ENCODE measurements at regions not wholly inside any gene's neighbourhood (a gene's known extent, or its start where the extent isn't known, plus 50 kb on each side); places are given as distances from the start of the nearest gene placed in this dataset.

- no peak overlapping the region for H3K4me2 ChIP-seq
- peaks cover 3% of the 10 kb centered on the region for H3K36me3 Mint-ChIP-seq
- H3K4me3 Mint-ChIP-seq, result no peak overlapping the region
- H4K20me1 ChIP-seq (ENCODE audit: low read depth), result no peaks in the 10 kb centered on the region
- H3K4me1 Mint-ChIP-seq, result no peaks in the 10 kb centered on the region
- H3F3A ChIP-seq (ENCODE audit: low read depth), result no peaks in the 10 kb centered on the region
- no peaks in the 10 kb centered on the region for H3K36me3 ChIP-seq
- H3K9me3 Mint-ChIP-seq, result peaks cover 4% of the 10 kb centered on the region
- TF ChIP-seq EZH2 (IDR thresholded peaks at IDR 0.05) (no peak), EZH2phosphoT487 (IDR thresholded peaks at IDR 0.05) (no peak)
- TF ChIP-seq, protein P1, sequence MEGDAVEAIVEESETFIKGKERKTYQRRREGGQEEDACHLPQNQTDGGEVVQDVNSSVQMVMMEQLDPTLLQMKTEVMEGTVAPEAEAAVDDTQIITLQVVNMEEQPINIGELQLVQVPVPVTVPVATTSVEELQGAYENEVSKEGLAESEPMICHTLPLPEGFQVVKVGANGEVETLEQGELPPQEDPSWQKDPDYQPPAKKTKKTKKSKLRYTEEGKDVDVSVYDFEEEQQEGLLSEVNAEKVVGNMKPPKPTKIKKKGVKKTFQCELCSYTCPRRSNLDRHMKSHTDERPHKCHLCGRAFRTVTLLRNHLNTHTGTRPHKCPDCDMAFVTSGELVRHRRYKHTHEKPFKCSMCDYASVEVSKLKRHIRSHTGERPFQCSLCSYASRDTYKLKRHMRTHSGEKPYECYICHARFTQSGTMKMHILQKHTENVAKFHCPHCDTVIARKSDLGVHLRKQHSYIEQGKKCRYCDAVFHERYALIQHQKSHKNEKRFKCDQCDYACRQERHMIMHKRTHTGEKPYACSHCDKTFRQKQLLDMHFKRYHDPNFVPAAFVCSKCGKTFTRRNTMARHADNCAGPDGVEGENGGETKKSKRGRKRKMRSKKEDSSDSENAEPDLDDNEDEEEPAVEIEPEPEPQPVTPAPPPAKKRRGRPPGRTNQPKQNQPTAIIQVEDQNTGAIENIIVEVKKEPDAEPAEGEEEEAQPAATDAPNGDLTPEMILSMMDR (IDR thresholded peaks at IDR 0.05), result no peak
- no peak overlapping the region for H3K27ac Mint-ChIP-seq
- no peak for DNase-seq (ENCODE audit: low spot score)
- H3K27ac ChIP-seq, result no peak overlapping the region
- no peaks in the 10 kb centered on the region for H3K27me3 ChIP-seq
- H3K27me3 Mint-ChIP-seq (ENCODE audit: insufficient read depth, low read depth), result peaks cover 2% of the 10 kb centered on the region
- no peaks in the 10 kb centered on the region for H3K4me1 ChIP-seq
- no peaks in the 10 kb centered on the region for H3K79me2 ChIP-seq (ENCODE audit: low read depth)
- H3K4me3 ChIP-seq, result no peak overlapping the region
- H3K9ac ChIP-seq, result no peak overlapping the region
- H3K9me3 ChIP-seq (ENCODE audit: low read depth), result no peaks in the 10 kb centered on the region
- H2AFZ ChIP-seq (replicated peaks), result no peak overlapping the region
Measured at GRCh38 chr2:4832642-4833041, 859.5 kb upstream of the SOX11 start.

GRCh38 chr2:4838626-4839025 lies 853.6 kb upstream of the SOX11 start:
- H3K27ac ChIP-seq, result no peak overlapping the region
- TF ChIP-seq, protein P1 (IDR thresholded peaks at IDR 0.05), result no peak
- TF ChIP-seq EZH2 (IDR thresholded peaks at IDR 0.05) (no peak), EZH2phosphoT487 (IDR thresholded peaks at IDR 0.05) (no peak)
- Mint-ChIP-seq H3K27me3 (ENCODE audit: insufficient read depth, low read depth) (peaks cover 4% of the 10 kb centered on the region), H3K9me3 (peaks cover 4% of the 10 kb centered on the region), H3K36me3 (peaks cover 3% of the 10 kb centered on the region), H3K4me3 (no peak overlapping the region), H3K27ac (no peak overlapping the region), H3K4me1 (peaks cover 2% of the 10 kb centered on the region)
- H3K9ac ChIP-seq, result no peak overlapping the region
- H3K4me2 ChIP-seq, result no peak overlapping the region
- DNase-seq (ENCODE audit: low spot score), result no peak
- H3K4me1 ChIP-seq, result no peaks in the 10 kb centered on the region
- no peaks in the 10 kb centered on the region for H3K79me2 ChIP-seq (ENCODE audit: low read depth)
- no peaks in the 10 kb centered on the region for H4K20me1 ChIP-seq (ENCODE audit: low read depth)
- no peaks in the 10 kb centered on the region for H3K9me3 ChIP-seq (ENCODE audit: low read depth)
- no peaks in the 10 kb centered on the region for H3K27me3 ChIP-seq
- no peak overlapping the region for H3K4me3 ChIP-seq
- H3K36me3 ChIP-seq, result no peaks in the 10 kb centered on the region
- H3F3A ChIP-seq (ENCODE audit: low read depth), result no peaks in the 10 kb centered on the region
- no peak overlapping the region for H2AFZ ChIP-seq (replicated peaks)

- Histone ChIP-seq H3K4me3 (no peak overlapping the region), H3K4me2 (no peak overlapping the region), H3K9me3 (ENCODE audit: low read depth) (no peaks in the 10 kb centered on the region), H3K79me2 (ENCODE audit: low read depth) (no peaks in the 10 kb centered on the region), H3K27me3 (no peaks in the 10 kb centered on the region), H2AFZ (replicated peaks) (no peak overlapping the region), H3K27ac (no peak overlapping the region), H3K9ac (no peak overlapping the region), H4K20me1 (ENCODE audit: low read depth) (no peaks in the 10 kb centered on the region), H3K36me3 (no peaks in the 10 kb centered on the region), H3K4me1 (no peaks in the 10 kb centered on the region), H3F3A (ENCODE audit: low read depth) (no peaks in the 10 kb centered on the region)
- peaks cover 4% of the 10 kb centered on the region for H3K27me3 Mint-ChIP-seq (ENCODE audit: insufficient read depth, low read depth)
- peaks cover 4% of the 10 kb centered on the region for H3K9me3 Mint-ChIP-seq
- no peak overlapping the region for H3K27ac Mint-ChIP-seq
- TF ChIP-seq EZH2phosphoT487 (IDR thresholded peaks at IDR 0.05) (no peak), EZH2 (IDR thresholded peaks at IDR 0.05) (no peak)
- TF ChIP-seq, protein P1 (IDR thresholded peaks at IDR 0.05), result no peak
- peaks cover 2% of the 10 kb centered on the region for H3K4me1 Mint-ChIP-seq
- no peak for DNase-seq (ENCODE audit: low spot score)
- no peak overlapping the region for H3K4me3 Mint-ChIP-seq
- peaks cover 3% of the 10 kb centered on the region for H3K36me3 Mint-ChIP-seq
Measured at GRCh38 chr2:4840791-4841190, 851.4 kb upstream of the SOX11 start.

Measured in neural progenitor cell (in vitro differentiated cells).